Testis (tissue), 2 donors: ENCODE measurements at regions not wholly inside any gene's neighbourhood (a gene's known extent, or its start where the extent isn't known, plus 50 kb on each side); places are given as distances from the start of the nearest gene placed in this dataset.

Source experiments
- DNase-seq: peaks from one replicate; pipeline ENCODE4 v3.0.0-alpha.2; 2019
- H3K27ac ChIP-seq, 2 donors: fragments of 200-600 bp; sonication (generic); one replicate each; pipeline ENCODE4 v1.5.1; 2019
- H3K27me3 ChIP-seq: fragments of 200-600 bp; sonication (generic); one replicate; pipeline ENCODE4 v1.5.1; 2019
- H3K36me3 ChIP-seq: fragments of 200-600 bp; sonication (generic); one replicate; pipeline ENCODE4 v1.5.1; 2017; ENCODE audit warnings: low read depth; ENCODE audit errors: missing control alignments
- H3K4me1 ChIP-seq: fragments of 200-600 bp; sonication (generic); one replicate; pipeline ENCODE4 v1.5.1; 2019
- H3K4me3 ChIP-seq, 2 donors: fragments of 200-600 bp; sonication (generic); one replicate each; pipeline ENCODE4 v1.5.1; 2017 to 2019
- H3K9me3 ChIP-seq: fragments of 200-600 bp; sonication (generic); one replicate; pipeline ENCODE4 v1.5.1; 2017
- CTCF ChIP-seq, 3 experiments: fragments of 450-650 bp in 2 of 3; fragments of 200-600 bp in 1 of 3; sonication (generic) in 1 of 3; IDR thresholded peaks; one replicate each; pipeline ENCODE4 v1.5.1; 2016 to 2019; ENCODE audit warnings: antibody characterized with exemption in 3 of 3, mild to moderate bottlenecking in 2 of 3, moderate library complexity in 1 of 3
- POLR2A ChIP-seq: fragments of 450-650 bp; IDR thresholded peaks from one replicate; pipeline ENCODE4 v1.6.1; 2017; ENCODE audit warnings: antibody characterized with exemption, mild to moderate bottlenecking, moderate library complexity
- WGBS, 2 donors: methylation state at CpG; one replicate each; pipeline ENCODE4 v1.1.5; 2018; 5-methylcytosine and 5-hydroxymethylcytosine counted together
- intact Hi-C: fragments of 100-400 bp; cut with DNase I; formaldehyde crosslinking; loops from one replicate; pipeline ENCODE4 v1.15.1; 2023; ENCODE audit warnings: low total_unique reads

- no peaks in the 10 kb centered on the region for H3K9me3 ChIP-seq
- H3K4me1 ChIP-seq: no peaks in the 10 kb centered on the region
- intact Hi-C loops: no loop called here
- TF ChIP-seq POLR2A (no peak), CTCF (IDR thresholded peaks at IDR 0.05) (no peak)
- H3K4me3 ChIP-seq: no peak overlapping the region
- no peak overlapping the region for H3K27ac ChIP-seq
- no peak for DNase-seq
- H3K36me3 ChIP-seq: no peaks in the 10 kb centered on the region
- no peaks in the 10 kb centered on the region for H3K27me3 ChIP-seq
- WGBS, 2 donors: 76 to 90% methylated on average over 1 of the region's 1 CpG
Measured at GRCh38 chr7:21099432-21099831, 312.7 kb upstream of the SP8 start.

GRCh38 chr7:21099955-21100354 lies 313.3 kb upstream of the SP8 start:
- intact Hi-C loops: no loop called here
- no peak overlapping the region for H3K27ac ChIP-seq

GRCh38 chr7:21101541-21101940 lies 314.9 kb upstream of the SP8 start:
- intact Hi-C loops: no loop called here
- Histone ChIP-seq H3K36me3 (no peaks in the 10 kb centered on the region), H3K4me3 (no peak overlapping the region), H3K27ac (no peak overlapping the region), H3K27me3 (no peaks in the 10 kb centered on the region), H3K4me1 (no peaks in the 10 kb centered on the region), H3K9me3 (no peaks in the 10 kb centered on the region)
- TF ChIP-seq POLR2A: no peak
- DNase-seq: no peak
- whole genome bisulfite sequencing, 2 donors: 76 to 86% methylated on average over 2 of the region's 2 CpGs

More at GRCh38 chr7:21099955-21100354, 313.3 kb upstream of the SP8 start:
- no peaks in the 10 kb centered on the region for H3K27me3 ChIP-seq
- H3K36me3 ChIP-seq: no peaks in the 10 kb centered on the region
- no peaks in the 10 kb centered on the region for H3K9me3 ChIP-seq
- no peaks in the 10 kb centered on the region for H3K4me1 ChIP-seq
- no peak for DNase-seq
- TF ChIP-seq POLR2A: no peak
- TF ChIP-seq CTCF (IDR thresholded peaks at IDR 0.05): no peak
- no peak overlapping the region for H3K4me3 ChIP-seq

GRCh38 chr7:21103426-21104123 lies 316.9 kb upstream of the SP8 start:
- 90 to 93% methylated on average over 4 of the region's 4 CpGs for WGBS, 2 donors
- intact Hi-C loops: no loop called here
- Histone ChIP-seq H3K27ac (no peak overlapping the region), H3K4me3 (no peak overlapping the region), H3K9me3 (no peaks in the 10 kb centered on the region), H3K36me3 (no peaks in the 10 kb centered on the region), H3K4me1 (no peaks in the 10 kb centered on the region), H3K27me3 (no peaks in the 10 kb centered on the region)
- TF ChIP-seq POLR2A (no peak), CTCF (IDR thresholded peaks at IDR 0.05) (no peak)
- no peak for DNase-seq

GRCh38 chr7:21104124-21104500 lies 317.4 kb upstream of the SP8 start:
- no peaks in the 10 kb centered on the region for H3K27me3 ChIP-seq
- DNase-seq: no peak
- H3K9me3 ChIP-seq: no peaks in the 10 kb centered on the region
- WGBS, 2 donors: 71 to 81% methylated on average over 4 of the region's 4 CpGs
- H3K27ac ChIP-seq: no peak overlapping the region
- no peaks in the 10 kb centered on the region for H3K4me1 ChIP-seq
- TF ChIP-seq CTCF (IDR thresholded peaks at IDR 0.05) (no peak), POLR2A (no peak)
- no peaks in the 10 kb centered on the region for H3K36me3 ChIP-seq
- intact Hi-C loops: no loop called here
- no peak overlapping the region for H3K4me3 ChIP-seq
